MM.1S (cell line): ENCODE measurements at regions not wholly inside any gene's neighbourhood (a gene's known extent, or its start where the extent isn't known, plus 50 kb on each side); places are given as distances from the start of the nearest gene placed in this dataset.

Source experiments
- CTCF ChIP-seq: fragments of 300-600 bp; sonication (generic); IDR thresholded peaks from 2 replicates; pipeline ENCODE4 v1.5.1; 2016; ENCODE audit warnings: antibody characterized with exemption, low read length, mixed read lengths
- EZH2 ChIP-seq: fragments of 300-600 bp; sonication (generic); optimal IDR thresholded peaks from 2 replicates; pipeline ENCODE3; 2017; ENCODE audit warnings: low read depth, mild to moderate bottlenecking, antibody characterized with exemption, low read length, mixed read lengths

DNA sequence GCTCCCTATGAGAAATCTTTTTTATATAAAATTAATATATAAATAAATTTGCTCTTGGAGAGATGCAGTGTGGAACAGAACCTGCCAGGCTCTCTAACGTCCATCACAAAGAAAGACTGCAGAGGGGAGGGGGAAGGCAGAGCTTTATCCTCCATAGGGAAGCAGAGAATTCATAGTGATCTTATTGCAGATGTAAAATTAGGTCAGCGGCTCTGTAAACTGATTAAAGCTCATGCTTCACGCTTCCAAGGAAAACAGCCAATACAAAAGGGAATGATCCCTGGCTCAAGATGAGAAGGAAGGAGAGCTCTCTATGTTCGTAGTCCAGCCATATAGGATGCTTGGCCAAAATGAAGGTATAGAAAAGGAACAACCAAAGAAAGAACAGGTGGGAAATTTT is 532.3 kb upstream of the PSMD7 start:
- TF ChIP-seq EZH2: no peak
- no peak for TF ChIP-seq CTCF
